ENCODE measurements at regions not wholly inside any gene's neighbourhood (a gene's known extent, or its start where the extent isn't known, plus 50 kb on each side); places are given as distances from the start of the nearest gene placed in this dataset.
"Not testable (repeated sequence)": the region's sequence is repeated elsewhere in the genome, so short reads cannot be mapped to it uniquely, and the experiment has no call there.

- Histone ChIP-seq H3K4me1 (no peaks in the 10 kb centered on the region), H3K27me3 (no peaks in the 10 kb centered on the region), H3K36me3 (no peaks in the 10 kb centered on the region), H3K4me3 (replicated peaks in 1 of 3) (no peak overlapping the region), H3K27ac (no peak overlapping the region), H3K9me3 (no peaks in the 10 kb centered on the region)
- no peak for TF ChIP-seq POLR2A (IDR thresholded peaks at IDR 0.05)
- TF ChIP-seq, protein P1, sequence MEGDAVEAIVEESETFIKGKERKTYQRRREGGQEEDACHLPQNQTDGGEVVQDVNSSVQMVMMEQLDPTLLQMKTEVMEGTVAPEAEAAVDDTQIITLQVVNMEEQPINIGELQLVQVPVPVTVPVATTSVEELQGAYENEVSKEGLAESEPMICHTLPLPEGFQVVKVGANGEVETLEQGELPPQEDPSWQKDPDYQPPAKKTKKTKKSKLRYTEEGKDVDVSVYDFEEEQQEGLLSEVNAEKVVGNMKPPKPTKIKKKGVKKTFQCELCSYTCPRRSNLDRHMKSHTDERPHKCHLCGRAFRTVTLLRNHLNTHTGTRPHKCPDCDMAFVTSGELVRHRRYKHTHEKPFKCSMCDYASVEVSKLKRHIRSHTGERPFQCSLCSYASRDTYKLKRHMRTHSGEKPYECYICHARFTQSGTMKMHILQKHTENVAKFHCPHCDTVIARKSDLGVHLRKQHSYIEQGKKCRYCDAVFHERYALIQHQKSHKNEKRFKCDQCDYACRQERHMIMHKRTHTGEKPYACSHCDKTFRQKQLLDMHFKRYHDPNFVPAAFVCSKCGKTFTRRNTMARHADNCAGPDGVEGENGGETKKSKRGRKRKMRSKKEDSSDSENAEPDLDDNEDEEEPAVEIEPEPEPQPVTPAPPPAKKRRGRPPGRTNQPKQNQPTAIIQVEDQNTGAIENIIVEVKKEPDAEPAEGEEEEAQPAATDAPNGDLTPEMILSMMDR (IDR thresholded peaks at IDR 0.05), result no peak
- intact Hi-C loops (cut with DNase I), result no loop called here
- 67 to 70% methylated on average over 2 of the region's 2 CpGs for whole genome bisulfite sequencing, 2 donors
- no peak for DNase-seq
Measured at GRCh38 chr13:46476174-46476573, 76.8 kb upstream of the LRCH1 start.

- 74 to 80% methylated on average over 6 of the region's 6 CpGs for WGBS, 2 donors
- DNase-seq, result no peak
- Histone ChIP-seq H3K27ac (no peak overlapping the region), H3K4me1 (no peaks in the 10 kb centered on the region), H3K27me3 (no peaks in the 10 kb centered on the region), H3K4me3 (replicated peaks in 1 of 3) (no peak overlapping the region), H3K9me3 (no peaks in the 10 kb centered on the region), H3K36me3 (no peaks in the 10 kb centered on the region)
- TF ChIP-seq, protein P1 (IDR thresholded peaks at IDR 0.05), result no peak
- no peak for TF ChIP-seq POLR2A (IDR thresholded peaks at IDR 0.05)
- intact Hi-C loops (cut with DNase I), result no loop called here
Measured at GRCh38 chr13:46475541-46475991, 77.4 kb upstream of the LRCH1 start.

DNA sequence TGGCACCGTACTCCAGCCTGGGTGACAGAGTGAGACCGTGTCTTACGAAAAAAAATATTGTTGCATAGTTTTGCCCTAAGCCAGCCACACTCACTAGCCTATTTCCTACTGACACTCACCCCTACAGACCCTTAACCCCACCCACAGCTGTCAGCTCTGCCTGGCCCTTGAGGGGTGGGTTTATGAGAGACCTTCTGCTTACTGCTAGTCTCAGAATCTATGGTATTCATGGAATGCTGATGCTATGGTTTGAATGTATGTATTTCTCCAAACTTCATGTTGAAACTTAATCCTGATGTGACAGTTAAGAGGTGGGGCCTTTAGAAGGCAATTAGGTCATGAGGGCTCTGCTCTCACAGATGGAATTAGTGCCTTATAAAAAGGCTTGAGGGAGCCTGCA is 79.2 kb upstream of the LRCH1 start:
- H3K27me3 ChIP-seq, result no peaks in the 10 kb centered on the region
- H3K9me3 ChIP-seq, result no peaks in the 10 kb centered on the region
- intact Hi-C loops (cut with DNase I), result no loop called here
- no peaks in the 10 kb centered on the region for H3K4me1 ChIP-seq
- H3K36me3 ChIP-seq, result no peaks in the 10 kb centered on the region
- no peak overlapping the region for H3K4me3 ChIP-seq (replicated peaks in 1 of 3)
- TF ChIP-seq POLR2A (IDR thresholded peaks at IDR 0.05), result no peak
- TF ChIP-seq, protein P1 (IDR thresholded peaks at IDR 0.05), result no peak
- H3K27ac ChIP-seq, result no peak overlapping the region
- 94 to 98% methylated on average over 3 of the region's 3 CpGs for WGBS, 2 donors
- DNase-seq, result no peak

GRCh38 chr13:46472384-46472783 is 80.6 kb upstream of the LRCH1 start:
- Histone ChIP-seq H3K27me3 (no peaks in the 10 kb centered on the region), H3K9me3 (no peaks in the 10 kb centered on the region), H3K27ac (no peak overlapping the region), H3K36me3 (no peaks in the 10 kb centered on the region), H3K4me3 (replicated peaks in 1 of 3) (no peak overlapping the region), H3K4me1 (no peaks in the 10 kb centered on the region)
- 77 to 84% methylated on average over 5 of the region's 5 CpGs for WGBS, 2 donors
- TF ChIP-seq POLR2A (IDR thresholded peaks at IDR 0.05), result no peak
- TF ChIP-seq, protein P1 (IDR thresholded peaks at IDR 0.05), result no peak
- intact Hi-C loops (cut with DNase I), result no loop called here
- no peak for DNase-seq

DNA sequence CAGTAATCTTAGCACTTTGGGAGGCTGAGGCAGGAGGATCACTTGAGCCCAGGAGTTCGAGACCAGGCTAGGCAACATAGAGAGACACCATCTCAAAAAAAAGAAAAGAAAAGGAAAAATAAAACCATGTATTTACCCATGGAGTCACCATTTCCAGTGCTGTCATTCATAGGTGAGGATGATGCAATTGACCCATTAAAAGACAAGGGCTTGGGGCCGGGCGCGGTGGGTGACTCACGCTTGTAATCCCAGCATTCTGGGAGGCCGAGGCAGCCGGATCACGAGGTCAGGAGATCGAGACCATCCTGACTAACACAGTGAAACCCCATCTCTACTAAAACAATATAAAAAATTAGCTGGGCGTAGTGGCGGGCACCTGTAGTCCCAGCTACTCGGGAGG is 82.6 kb upstream of the RUBCNL start:
- H3K9me3 ChIP-seq; H3K4me3 ChIP-seq (replicated peaks in 1 of 3); H3K36me3 ChIP-seq; intact Hi-C loops (cut with DNase I); H3K4me1 ChIP-seq; H3K27me3 ChIP-seq; H3K27ac ChIP-seq; DNase-seq: not testable (repeated sequence)
- WGBS, 2 donors, result 95 to 96% methylated on average over 12 of the region's 12 CpGs
